Adrenal gland (tissue), 5 donors: ENCODE measurements at regions not wholly inside any gene's neighbourhood (a gene's known extent, or its start where the extent isn't known, plus 50 kb on each side); places are given as distances from the start of the nearest gene placed in this dataset.

Experiments used
- CTCF ChIP-seq, 6 experiments: fragments of 450-650 bp in 4 of 6; fragments of 200-600 bp in 2 of 6; sonication (generic) in 1 of 6; IDR thresholded peaks; 1 replicate in 5 of 6; 2 replicates in 1 of 6; pipeline versions ENCODE4 v1.5.1 to v1.8.0; 2016 to 2021; ENCODE audit warnings: antibody characterized with exemption in 6 of 6, mild to moderate bottlenecking in 2 of 6, moderate library complexity in 1 of 6
- POLR2A ChIP-seq, 2 donors: fragments of 450-650 bp; IDR thresholded peaks; one replicate each; pipeline ENCODE4 v1.6.1; 2017; ENCODE audit warnings: antibody characterized with exemption in 2 of 2, mild to moderate bottlenecking in 2 of 2, moderate library complexity in 1 of 2
- donor health status: DM: no; HTN: no; CAD: no.

- TF ChIP-seq CTCF (IDR thresholded peaks at IDR 0.05), result no peak
- TF ChIP-seq POLR2A (IDR thresholded peaks at IDR 0.05), result no peak
Observed at GRCh38 chr13:40434516-40435397, 231.7 kb downstream of the FOXO1 start.
